ENCODE measurements at regions not wholly inside any gene's neighbourhood (a gene's known extent, or its start where the extent isn't known, plus 50 kb on each side); places are given as distances from the start of the nearest gene placed in this dataset.

- Mint-ChIP-seq H3K27me3 (ENCODE audit: unreplicated experiment) (peaks cover 1% of the 10 kb centered on the region), H3K4me3 (ENCODE audit: unreplicated experiment) (no peak overlapping the region), H3K9me3 (ENCODE audit: unreplicated experiment) (no peaks in the 10 kb centered on the region), H3K36me3 (ENCODE audit: unreplicated experiment) (no peaks in the 10 kb centered on the region), H3K27ac (ENCODE audit: unreplicated experiment) (no peak overlapping the region), H3K4me1 (ENCODE audit: low read depth, unreplicated experiment) (peaks cover 15% of the 10 kb centered on the region)
- peak; percentile 61 for DNase-seq
- peak; percentile 26 for TF ChIP-seq CTCF (IDR thresholded peaks at IDR 0.05; ENCODE audit: partially characterized antibody, unreplicated experiment)
These were observed 141.4 kb downstream of the LRRC70 start for GRCh38 chr5:62720031-62720441.

DNA sequence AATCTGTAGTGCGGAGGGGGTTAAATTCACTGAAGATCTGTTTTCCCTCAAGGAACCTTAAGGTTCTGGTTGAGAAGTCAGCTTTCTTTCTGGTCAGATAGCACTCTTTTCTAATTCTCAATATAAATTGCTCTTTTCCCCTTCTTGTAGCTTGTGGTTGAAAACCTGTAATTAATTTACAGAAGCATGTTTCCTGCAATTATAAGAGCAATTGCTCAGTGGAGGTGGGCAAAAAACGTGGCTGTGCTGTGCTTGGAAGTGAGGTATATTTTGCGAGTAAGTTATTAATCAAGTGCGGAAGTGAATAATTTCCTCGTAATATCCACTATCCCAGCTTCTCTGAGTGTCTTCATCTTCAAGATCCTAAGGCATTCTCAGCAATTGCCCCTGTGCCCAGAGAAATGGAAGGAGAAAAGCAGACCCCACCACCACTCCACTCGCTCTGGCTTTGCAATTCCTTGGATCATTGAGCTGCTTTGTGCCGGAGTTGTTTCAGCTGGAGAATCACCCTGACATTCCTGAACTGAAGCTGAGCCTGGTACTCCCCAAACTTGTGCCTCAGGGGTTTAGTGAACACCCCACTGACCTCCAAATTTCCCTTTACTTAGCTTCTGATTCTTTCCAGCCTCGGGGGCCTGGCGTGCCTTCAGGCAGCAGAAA lies 140.6 kb downstream of the LRRC70 start:
- Mint-ChIP-seq H3K4me1 (ENCODE audit: low read depth, unreplicated experiment) (peaks cover 15% of the 10 kb centered on the region), H3K27ac (ENCODE audit: unreplicated experiment) (no peak overlapping the region)

GRCh38 chr5:62718324-62718723 lies 139.7 kb downstream of the LRRC70 start:
- H3K9me3 Mint-ChIP-seq (ENCODE audit: unreplicated experiment), result no peaks in the 10 kb centered on the region
- no peak for DNase-seq
- H3K4me1 Mint-ChIP-seq (ENCODE audit: low read depth, unreplicated experiment), result peaks cover 15% of the 10 kb centered on the region
- H3K27ac Mint-ChIP-seq (ENCODE audit: unreplicated experiment), result no peak overlapping the region
- H3K36me3 Mint-ChIP-seq (ENCODE audit: unreplicated experiment), result no peaks in the 10 kb centered on the region
- TF ChIP-seq CTCF (IDR thresholded peaks at IDR 0.05; ENCODE audit: partially characterized antibody, unreplicated experiment), result no peak
- peaks cover 2% of the 10 kb centered on the region for H3K27me3 Mint-ChIP-seq (ENCODE audit: unreplicated experiment)
- no peak overlapping the region for H3K4me3 Mint-ChIP-seq (ENCODE audit: unreplicated experiment)

More for the DNA sequence above, 140.6 kb downstream of the LRRC70 start:
- Mint-ChIP-seq H3K4me3 (ENCODE audit: unreplicated experiment) (no peak overlapping the region), H3K27me3 (ENCODE audit: unreplicated experiment) (peaks cover 2% of the 10 kb centered on the region), H3K36me3 (ENCODE audit: unreplicated experiment) (no peaks in the 10 kb centered on the region), H3K9me3 (ENCODE audit: unreplicated experiment) (no peaks in the 10 kb centered on the region)
- no peak for TF ChIP-seq CTCF (IDR thresholded peaks at IDR 0.05; ENCODE audit: partially characterized antibody, unreplicated experiment)
- DNase-seq, result no peak

- Mint-ChIP-seq H3K4me1 (ENCODE audit: low read depth, unreplicated experiment) (peaks cover 15% of the 10 kb centered on the region), H3K4me3 (ENCODE audit: unreplicated experiment) (no peak overlapping the region), H3K27me3 (ENCODE audit: unreplicated experiment) (peaks cover 2% of the 10 kb centered on the region), H3K36me3 (ENCODE audit: unreplicated experiment) (no peaks in the 10 kb centered on the region), H3K9me3 (ENCODE audit: unreplicated experiment) (no peaks in the 10 kb centered on the region), H3K27ac (ENCODE audit: unreplicated experiment) (no peak overlapping the region)
- DNase-seq, result no peak
- no peak for TF ChIP-seq CTCF (IDR thresholded peaks at IDR 0.05; ENCODE audit: partially characterized antibody, unreplicated experiment)
These were observed 138.8 kb downstream of the LRRC70 start for GRCh38 chr5:62717301-62717933.

GRCh38 chr5:62714296-62714695 lies 135.7 kb downstream of the LRRC70 start:
- no peaks in the 10 kb centered on the region for H3K36me3 Mint-ChIP-seq (ENCODE audit: unreplicated experiment)
- H3K27ac Mint-ChIP-seq (ENCODE audit: unreplicated experiment), result no peak overlapping the region
- no peak overlapping the region for H3K4me3 Mint-ChIP-seq (ENCODE audit: unreplicated experiment)
- no peak for DNase-seq
- no peaks in the 10 kb centered on the region for H3K9me3 Mint-ChIP-seq (ENCODE audit: unreplicated experiment)
- peaks cover 5% of the 10 kb centered on the region for H3K4me1 Mint-ChIP-seq (ENCODE audit: low read depth, unreplicated experiment)
- TF ChIP-seq CTCF (IDR thresholded peaks at IDR 0.05; ENCODE audit: partially characterized antibody, unreplicated experiment), result no peak
- peaks cover 3% of the 10 kb centered on the region for H3K27me3 Mint-ChIP-seq (ENCODE audit: unreplicated experiment)

All from glutamatergic neuron (in vitro differentiated cells).